A549 (cell line): ENCODE measurements at regions not wholly inside any gene's neighbourhood (a gene's known extent, or its start where the extent isn't known, plus 50 kb on each side); places are given as distances from the start of the nearest gene placed in this dataset.

ENCODE experiments used
- ATAC-seq, 2 experiments: fragments of 200-7000 bp in 1 of 2; fragments of >200 bp in 1 of 2; cut with Nextera tagmentation in 1 of 2; cut with Tn5 transposase in 1 of 2; 3 replicates each; pipeline versions ENCODE4 v1.8.0 to v1.9.1; 2018 to 2020; ENCODE audit warnings: mild to moderate bottlenecking in 1 of 2, moderate library complexity in 1 of 2
- CTCF ChIA-PET: fragments of 300-600 bp; sonication (Branson Sonifier 250); formaldehyde crosslinking; extraction: SDS; loops from one replicate; lab custom pipeline; 2021; ENCODE audit warnings: antibody characterized with exemption, inconsistent platforms; lab: Yijun Ruan, JAX
- POLR2A ChIA-PET: fragments of 350-600 bp; formaldehyde crosslinking; extraction: SDS; loops from one replicate; lab custom pipeline; 2021; ENCODE audit warnings: antibody characterized with exemption, inconsistent platforms; lab: Yijun Ruan, JAX
- DNase-seq, 2 experiments: peaks; one replicate each; pipeline versions ENCODE4 v3.0.0 to v3.0.0-alpha.2; 2011 to 2016; ENCODE audit warnings: low read depth in 1 of 2, low spot score in 1 of 2
- FAIRE-seq: peaks from 2 replicates; lab custom pipeline; 2011; peaks lifted over from hg19 to GRCh38; lab: Jason Lieb, UNC
- H3K27ac ChIP-seq, 2 experiments: fragments of >200 bp; sonication (Bioruptor Twin); formaldehyde crosslinking; 3 replicates each; pipeline ENCODE4 v1.5.1; 2016 to 2017
- H3K4me1 ChIP-seq: fragments of >200 bp; sonication (Bioruptor Twin); formaldehyde crosslinking; 3 replicates; pipeline ENCODE4 v1.6.1; 2016
- H3K4me2 ChIP-seq: fragments of >200 bp; sonication (Bioruptor Twin); formaldehyde crosslinking; 3 replicates; pipeline ENCODE4 v1.6.1; 2016
- H3K4me3 ChIP-seq: fragments of >200 bp; sonication (Bioruptor Twin); formaldehyde crosslinking; 3 replicates; pipeline ENCODE4 v1.5.1; 2016
- H3K9me3 ChIP-seq: fragments of >200 bp; sonication (Bioruptor Twin); formaldehyde crosslinking; 3 replicates; pipeline ENCODE4 v1.6.1; 2016
- ATOH8 ChIP-seq: fragments of 250-450 bp; sonication (Bioruptor Pico); IDR thresholded peaks from 2 replicates; pipeline ENCODE4 v1.5.0; 2020; ENCODE audit warnings: low read depth, mild to moderate bottlenecking, moderate library complexity
- CHD2 ChIP-seq: fragments of 150-350 bp; IDR thresholded peaks from 2 replicates; pipeline ENCODE4 v1.6.1; 2014; ENCODE audit warnings: low read length; ENCODE audit not compliant: partially characterized antibody
- CHD4 ChIP-seq: fragments of 200-600 bp; sonication (generic); IDR thresholded peaks from 2 replicates; pipeline ENCODE4 v1.6.1; 2016; ENCODE audit warnings: antibody characterized with exemption, mild to moderate bottlenecking, borderline replicate concordance
- EHMT2 ChIP-seq: fragments of 200-600 bp; sonication (generic); IDR thresholded peaks from 2 replicates; pipeline ENCODE4 v1.6.1; 2016; ENCODE audit warnings: antibody characterized with exemption, low read depth, mild to moderate bottlenecking, moderate library complexity
- FOSL2 ChIP-seq, 2 experiments: fragments of 450-650 bp in 1 of 2; fragments of >200 bp in 1 of 2; sonication (Bioruptor Twin) in 1 of 2; formaldehyde crosslinking; IDR thresholded peaks; 2 replicates each; pipeline versions ENCODE4 v1.5.0 to v1.6.1; 2016 to 2020; ENCODE audit warnings: mild to moderate bottlenecking in 1 of 2, moderate library complexity in 1 of 2
- GATA3 ChIP-seq: IDR thresholded peaks from 2 replicates; pipeline ENCODE4 v1.6.1; 2012; ENCODE audit warnings: borderline replicate concordance
- HDAC2 ChIP-seq: fragments of 200-600 bp; sonication (generic); IDR thresholded peaks from 2 replicates; pipeline ENCODE4 v1.6.1; 2016
- HEYL ChIP-seq: fragments of 250-450 bp; sonication (Bioruptor Pico); IDR thresholded peaks from 2 replicates; pipeline ENCODE4 v1.8.0; 2021; ENCODE audit warnings: mild to moderate bottlenecking, moderate library complexity
- HOXB13 ChIP-seq: fragments of 250-450 bp; sonication (Bioruptor Pico); IDR thresholded peaks from 2 replicates; pipeline ENCODE4 v1.5.0; 2020; ENCODE audit warnings: low read depth, mild to moderate bottlenecking, moderate library complexity
- HOXB5 ChIP-seq: fragments of 250-450 bp; sonication (Bioruptor Pico); IDR thresholded peaks from 2 replicates; pipeline ENCODE4 v1.5.0; 2020; ENCODE audit warnings: mild to moderate bottlenecking, moderate library complexity
- KDM5A ChIP-seq: fragments of 200-600 bp; sonication (generic); IDR thresholded peaks from 2 replicates; pipeline ENCODE4 v1.6.1; 2016; ENCODE audit warnings: antibody characterized with exemption, mild to moderate bottlenecking
- MYC ChIP-seq: IDR thresholded peaks from 2 replicates; pipeline ENCODE4 v1.6.1; 2012; ENCODE audit warnings: mild to moderate bottlenecking, inconsistent platforms, low read length, improper control_type of control experiment, borderline replicate concordance
- NFE2L2 ChIP-seq: fragments of 150-350 bp; conservative IDR thresholded peaks from 2 replicates; pipeline ENCODE4 v1.6.1; 2014; ENCODE audit warnings: low read length
- NPAS2 ChIP-seq: fragments of 250-450 bp; sonication (Bioruptor Pico); IDR thresholded peaks from 2 replicates; pipeline ENCODE4 v1.8.0; 2022; ENCODE audit warnings: mild to moderate bottlenecking, moderate library complexity, borderline replicate concordance
- PHF8 ChIP-seq: fragments of 200-600 bp; sonication (generic); IDR thresholded peaks from 2 replicates; pipeline ENCODE4 v1.6.1; 2016; ENCODE audit warnings: low read depth, mild to moderate bottlenecking, antibody characterized with exemption, moderate library complexity, borderline replicate concordance
- RARB ChIP-seq: fragments of 250-450 bp; sonication (Bioruptor Pico); IDR thresholded peaks from 2 replicates; pipeline ENCODE4 v1.8.0; 2021; ENCODE audit warnings: mild to moderate bottlenecking, moderate library complexity
- RFX5 ChIP-seq: fragments of 450-650 bp; IDR thresholded peaks from 2 replicates; pipeline ENCODE4 v1.7.1; 2014; ENCODE audit warnings: antibody characterized with exemption, mild to moderate bottlenecking, moderate library complexity
- TFCP2L1 ChIP-seq: fragments of 250-450 bp; sonication (Bioruptor Pico); IDR thresholded peaks from 2 replicates; pipeline ENCODE4 v1.5.0; 2021; ENCODE audit warnings: mild to moderate bottlenecking
- ZC3H11A ChIP-seq: fragments of 450-650 bp; IDR thresholded peaks from 2 replicates; pipeline ENCODE4 v1.6.1; 2014; ENCODE audit warnings: antibody characterized with exemption, mild to moderate bottlenecking
- ZNF302 ChIP-seq: fragments of 250-450 bp; sonication (Bioruptor Pico); IDR thresholded peaks from 2 replicates; pipeline ENCODE4 v1.9.0; 2021; ENCODE audit warnings: inconsistent platforms, mild to moderate bottlenecking, moderate library complexity
- WGBS: methylation state at CpG from one replicate; pipeline ENCODE4 v1.1.6; 2017; ENCODE audit errors: missing lambda C conversion rate; 5-methylcytosine and 5-hydroxymethylcytosine counted together
- TF ChIP-seq, protein P1 (sequence below): IDR thresholded peaks from 2 replicates; pipeline ENCODE4 v1.6.1; 2012
- TF ChIP-seq, protein P2 (sequence below): fragments of 450-650 bp; IDR thresholded peaks from 2 replicates; pipeline ENCODE4 v1.6.1; 2014; ENCODE audit warnings: antibody characterized with exemption
- TF ChIP-seq, protein P3 (sequence below): IDR thresholded peaks from 2 replicates; pipeline ENCODE4 v1.6.1; 2012; ENCODE audit warnings: low read depth, borderline replicate concordance

DNA sequence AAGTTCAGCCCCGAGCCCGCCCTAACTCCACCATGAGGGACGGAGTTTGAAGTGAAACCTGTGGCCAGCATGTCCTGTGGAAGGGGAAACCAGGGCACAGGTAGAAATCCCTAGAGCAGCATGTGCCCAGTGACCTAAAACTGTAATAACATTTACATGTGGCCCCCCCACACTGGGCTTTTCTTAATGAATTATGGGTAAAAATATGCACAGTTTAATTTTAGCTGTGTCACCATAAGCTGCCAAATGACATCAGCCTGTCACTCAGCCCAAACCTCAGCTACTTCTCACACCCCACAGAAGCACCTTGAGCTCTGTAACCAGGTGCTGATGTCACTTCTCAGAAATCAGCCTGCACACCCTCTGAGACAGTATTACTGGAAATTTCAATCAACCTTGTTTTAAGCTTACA lies 50.0 kb upstream of the SLC19A1 start:
- Histone ChIP-seq H3K4me3 (no peak overlapping the region), H3K4me1 (no peaks in the 10 kb centered on the region), H3K4me2 (no peak overlapping the region), H3K27ac (no peak overlapping the region), H3K9me3 (0 out of 3 replicates have a peak, but pooled peaks cover 5% of the 10 kb centered on the region)
- ATAC-seq (no peak), FAIRE-seq (no peak), DNase-seq (no peak)
- WGBS = 71% methylated on average over 3 of the region's 3 CpGs
- CTCF ChIA-PET = interaction anchor here (1.4 kb wide), 1 partner anchor 452 kb away, joined by 3 read pairs; no protein-coding TSS in a partner anchor
- POLR2A ChIA-PET = no interaction called here
- TF ChIP-seq EHMT2 = no peak
- TF ChIP-seq CHD4 = no peak
- no peak for TF ChIP-seq CHD2
- TF ChIP-seq RFX5 = no peak
- TF ChIP-seq HOXB5 (CRISPR knock-in tag) = no peak
- TF ChIP-seq ZNF302 (CRISPR knock-in tag) = no peak
- no peak for TF ChIP-seq HDAC2
- no peak for TF ChIP-seq GATA3
- TF ChIP-seq ATOH8 (CRISPR knock-in tag) = no peak
- TF ChIP-seq, protein P1, sequence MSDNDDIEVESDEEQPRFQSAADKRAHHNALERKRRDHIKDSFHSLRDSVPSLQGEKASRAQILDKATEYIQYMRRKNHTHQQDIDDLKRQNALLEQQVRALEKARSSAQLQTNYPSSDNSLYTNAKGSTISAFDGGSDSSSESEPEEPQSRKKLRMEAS = no peak
- no peak for TF ChIP-seq PHF8
- no peak for TF ChIP-seq MYC
- TF ChIP-seq TFCP2L1 (CRISPR knock-in tag) = no peak
- TF ChIP-seq NPAS2 (CRISPR knock-in tag) = no peak
- TF ChIP-seq HEYL (CRISPR knock-in tag) = no peak
- TF ChIP-seq ZC3H11A = no peak
- no peak for TF ChIP-seq FOSL2 (IDR thresholded peaks at IDR 0.05)
- TF ChIP-seq FOSL2 (CRISPR knock-in tag; IDR thresholded peaks at IDR 0.05) = no peak
- TF ChIP-seq, protein P2, sequence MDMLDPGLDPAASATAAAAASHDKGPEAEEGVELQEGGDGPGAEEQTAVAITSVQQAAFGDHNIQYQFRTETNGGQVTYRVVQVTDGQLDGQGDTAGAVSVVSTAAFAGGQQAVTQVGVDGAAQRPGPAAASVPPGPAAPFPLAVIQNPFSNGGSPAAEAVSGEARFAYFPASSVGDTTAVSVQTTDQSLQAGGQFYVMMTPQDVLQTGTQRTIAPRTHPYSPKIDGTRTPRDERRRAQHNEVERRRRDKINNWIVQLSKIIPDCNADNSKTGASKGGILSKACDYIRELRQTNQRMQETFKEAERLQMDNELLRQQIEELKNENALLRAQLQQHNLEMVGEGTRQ = no peak

GRCh38 chr21:45592626-45593134 lies 50.4 kb upstream of the SLC19A1 start:
- 0 out of 3 replicates have a peak, but pooled peaks cover 4% of the 10 kb centered on the region for H3K9me3 ChIP-seq
- POLR2A ChIA-PET = no interaction called here
- no peak overlapping the region for H3K27ac ChIP-seq
- WGBS = 83% methylated on average over 14 of the region's 14 CpGs
- CTCF ChIA-PET = interaction anchor here (1.4 kb wide), 1 partner anchor 452 kb away, joined by 3 read pairs; no protein-coding TSS in a partner anchor
- DNase-seq = no peak
- TF ChIP-seq CHD4 = no peak
- TF ChIP-seq RARB (CRISPR knock-in tag) = no peak
- TF ChIP-seq NFE2L2 = no peak
- TF ChIP-seq HOXB13 (CRISPR knock-in tag) = no peak
- TF ChIP-seq CHD2 = no peak
- TF ChIP-seq KDM5A = no peak
- TF ChIP-seq, protein P3, sequence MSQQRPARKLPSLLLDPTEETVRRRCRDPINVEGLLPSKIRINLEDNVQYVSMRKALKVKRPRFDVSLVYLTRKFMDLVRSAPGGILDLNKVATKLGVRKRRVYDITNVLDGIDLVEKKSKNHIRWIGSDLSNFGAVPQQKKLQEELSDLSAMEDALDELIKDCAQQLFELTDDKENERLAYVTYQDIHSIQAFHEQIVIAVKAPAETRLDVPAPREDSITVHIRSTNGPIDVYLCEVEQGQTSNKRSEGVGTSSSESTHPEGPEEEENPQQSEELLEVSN = no peak
- TF ChIP-seq, all 56 proteins: peak for 0
- no peaks in the 10 kb centered on the region for H3K4me1 ChIP-seq
- ATAC-seq = no peak
- H3K4me2 ChIP-seq = no peak overlapping the region
- no peak for FAIRE-seq
- H3K4me3 ChIP-seq = no peak overlapping the region
